ENCODE measurements at regions not wholly inside any gene's neighbourhood (a gene's known extent, or its start where the extent isn't known, plus 50 kb on each side); places are given as distances from the start of the nearest gene placed in this dataset.

DNA sequence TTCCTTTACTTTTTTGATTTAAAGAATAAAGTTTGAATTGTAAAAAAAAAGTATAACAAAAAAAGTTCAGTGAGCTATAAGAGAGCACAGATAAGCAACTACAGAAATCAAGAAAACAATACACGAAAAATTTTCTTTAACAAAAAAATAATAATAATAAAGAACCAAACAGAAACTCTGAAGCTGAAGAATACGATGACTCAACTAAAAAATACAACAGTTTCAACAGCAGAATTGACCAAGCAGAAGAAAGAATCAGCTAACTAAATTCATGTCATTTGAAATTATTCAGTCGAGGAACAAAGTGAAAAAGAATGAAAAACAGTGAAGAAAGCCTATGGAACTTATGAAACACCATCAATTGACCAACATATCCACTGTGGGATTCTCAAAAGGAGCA lies 177.7 kb downstream of the NDUFS4 start:
- TF ChIP-seq, protein P1, sequence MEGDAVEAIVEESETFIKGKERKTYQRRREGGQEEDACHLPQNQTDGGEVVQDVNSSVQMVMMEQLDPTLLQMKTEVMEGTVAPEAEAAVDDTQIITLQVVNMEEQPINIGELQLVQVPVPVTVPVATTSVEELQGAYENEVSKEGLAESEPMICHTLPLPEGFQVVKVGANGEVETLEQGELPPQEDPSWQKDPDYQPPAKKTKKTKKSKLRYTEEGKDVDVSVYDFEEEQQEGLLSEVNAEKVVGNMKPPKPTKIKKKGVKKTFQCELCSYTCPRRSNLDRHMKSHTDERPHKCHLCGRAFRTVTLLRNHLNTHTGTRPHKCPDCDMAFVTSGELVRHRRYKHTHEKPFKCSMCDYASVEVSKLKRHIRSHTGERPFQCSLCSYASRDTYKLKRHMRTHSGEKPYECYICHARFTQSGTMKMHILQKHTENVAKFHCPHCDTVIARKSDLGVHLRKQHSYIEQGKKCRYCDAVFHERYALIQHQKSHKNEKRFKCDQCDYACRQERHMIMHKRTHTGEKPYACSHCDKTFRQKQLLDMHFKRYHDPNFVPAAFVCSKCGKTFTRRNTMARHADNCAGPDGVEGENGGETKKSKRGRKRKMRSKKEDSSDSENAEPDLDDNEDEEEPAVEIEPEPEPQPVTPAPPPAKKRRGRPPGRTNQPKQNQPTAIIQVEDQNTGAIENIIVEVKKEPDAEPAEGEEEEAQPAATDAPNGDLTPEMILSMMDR (IDR thresholded peaks at IDR 0.05), result no peak
- no peak for TF ChIP-seq EZH2 (IDR thresholded peaks at IDR 0.05; ENCODE audit: borderline replicate concordance, insufficient read depth, low read depth, low read length, poor library complexity, severe bottlenecking)

All from B cell (primary cell).